DOHH2 (cell line): ENCODE measurements at regions not wholly inside any gene's neighbourhood (a gene's known extent, or its start where the extent isn't known, plus 50 kb on each side); places are given as distances from the start of the nearest gene placed in this dataset.

Experiments
- H3F3A ChIP-seq: fragments of 200-600 bp; sonication (generic), shearing (Covaris generic); 2 replicates; pipeline ENCODE4 v1.6.0; 2016; ENCODE audit warnings: antibody characterized with exemption, mild to moderate bottlenecking; ENCODE audit not compliant: control insufficient read depth, insufficient read depth
- H3K27ac ChIP-seq: fragments of 200-600 bp; sonication (generic); 2 replicates; pipeline ENCODE4 v1.5.1; 2014; ENCODE audit warnings: low read depth, mild to moderate bottlenecking, low read length, moderate library complexity
- H3K27me3 ChIP-seq: fragments of 200-600 bp; sonication (generic); 2 replicates; pipeline ENCODE4 v1.6.1; 2014; ENCODE audit warnings: mild to moderate bottlenecking, low read length, mixed read lengths; ENCODE audit not compliant: control insufficient read depth
- H3K36me3 ChIP-seq: fragments of 200-600 bp; sonication (generic); 2 replicates; pipeline ENCODE4 v1.6.1; 2014; ENCODE audit warnings: mild to moderate bottlenecking, low read length, moderate library complexity, mixed read lengths; ENCODE audit not compliant: control insufficient read depth
- H3K4me1 ChIP-seq: fragments of 200-600 bp; sonication (generic); 2 replicates; pipeline ENCODE4 v1.6.1; 2014; ENCODE audit warnings: mild to moderate bottlenecking, low read length, mixed read lengths; ENCODE audit not compliant: control insufficient read depth
- H3K4me2 ChIP-seq: fragments of 200-600 bp; sonication (generic); 2 replicates; pipeline ENCODE4 v1.6.0; 2014; ENCODE audit warnings: mild to moderate bottlenecking, low read length, moderate library complexity
- H3K4me3 ChIP-seq: fragments of 200-600 bp; sonication (generic); 2 replicates; pipeline ENCODE4 v1.5.1; 2014; ENCODE audit warnings: mild to moderate bottlenecking, low read length, mixed read lengths
- H3K79me2 ChIP-seq: fragments of 200-600 bp; sonication (generic); 2 replicates; pipeline ENCODE4 v1.6.1; 2014; ENCODE audit warnings: mild to moderate bottlenecking, low read length, mixed read lengths; ENCODE audit not compliant: control insufficient read depth
- H3K9me2 ChIP-seq: fragments of 200-600 bp; sonication (generic); replicated peaks from 2 replicates; pipeline ENCODE4 v1.6.1; 2014; ENCODE audit warnings: mild to moderate bottlenecking, low read length, mixed read lengths; ENCODE audit not compliant: control insufficient read depth
- H3K9me3 ChIP-seq: fragments of 200-600 bp; sonication (generic); 2 replicates; pipeline ENCODE4 v1.6.1; 2014; ENCODE audit warnings: antibody characterized with exemption, low read length, mixed read lengths; ENCODE audit not compliant: control insufficient read depth, insufficient read depth
- H4K20me1 ChIP-seq: fragments of 200-600 bp; sonication (generic); 2 replicates; pipeline ENCODE4 v1.6.0; 2014; ENCODE audit warnings: low read depth, mild to moderate bottlenecking, antibody characterized with exemption, low read length, moderate library complexity; ENCODE audit not compliant: control insufficient read depth, insufficient read depth
- CTCF ChIP-seq: fragments of 200-600 bp; sonication (generic); IDR thresholded peaks from one replicate; pipeline ENCODE4 v1.5.1; 2014; ENCODE audit warnings: antibody characterized with exemption, mild to moderate bottlenecking, low read depth, low read length; ENCODE audit not compliant: poor library complexity, severe bottlenecking
- EZH2phosphoT487 ChIP-seq: fragments of 200-600 bp; sonication (generic); IDR thresholded peaks from 2 replicates; pipeline ENCODE4 v1.6.1; 2017; ENCODE audit warnings: borderline replicate concordance, mild to moderate bottlenecking, antibody characterized with exemption, low read length, moderate library complexity, mixed read lengths

DNA sequence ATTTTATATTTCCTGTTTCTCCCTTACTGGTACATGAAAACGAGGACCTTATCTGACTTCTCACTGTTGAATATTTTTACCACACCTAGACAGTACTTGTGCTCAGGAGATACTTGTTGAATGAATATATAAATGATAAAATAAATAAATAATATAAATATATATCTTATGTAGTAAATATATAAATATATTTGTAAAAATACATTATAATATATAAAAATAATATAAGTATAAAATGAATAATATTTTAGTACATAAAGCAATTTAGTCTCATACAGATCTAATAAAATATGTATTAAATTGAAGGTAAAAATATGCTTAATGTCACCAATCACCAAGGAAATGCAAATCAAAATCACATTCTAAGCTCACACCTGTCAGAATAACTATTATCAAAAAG, 360.6 kb downstream of the EFNA5 start:
- Histone ChIP-seq H3F3A (no peaks in the 10 kb centered on the region), H3K9me2 (peaks cover 2% of the 10 kb centered on the region; the same call in 1 of the 2 replicates), H3K79me2 (no peaks in the 10 kb centered on the region), H3K4me1 (no peaks in the 10 kb centered on the region), H4K20me1 (no peaks in the 10 kb centered on the region), H3K36me3 (no peaks in the 10 kb centered on the region), H3K9me3 (no peaks in the 10 kb centered on the region), H3K4me2 (no peak overlapping the region), H3K27me3 (no peaks in the 10 kb centered on the region), H3K4me3 (no peak overlapping the region), H3K27ac (no peak overlapping the region)
- TF ChIP-seq EZH2phosphoT487 = no peak
- TF ChIP-seq CTCF = no peak

- no peaks in the 10 kb centered on the region for H4K20me1 ChIP-seq
- H3K36me3 ChIP-seq = no peaks in the 10 kb centered on the region
- no peak overlapping the region for H3K4me3 ChIP-seq
- no peaks in the 10 kb centered on the region for H3K79me2 ChIP-seq
- no peak overlapping the region for H3K27ac ChIP-seq
- no peak overlapping the region for H3K4me2 ChIP-seq
- H3K9me2 ChIP-seq = peaks cover 2% of the 10 kb centered on the region; the same call in 1 of the 2 replicates
- no peaks in the 10 kb centered on the region for H3K27me3 ChIP-seq
- no peaks in the 10 kb centered on the region for H3F3A ChIP-seq
- no peaks in the 10 kb centered on the region for H3K4me1 ChIP-seq
- H3K9me3 ChIP-seq = no peaks in the 10 kb centered on the region
- TF ChIP-seq CTCF (no peak), EZH2phosphoT487 (no peak)
These were observed 364.1 kb downstream of the EFNA5 start for GRCh38 chr5:107306594-107306993.

DNA sequence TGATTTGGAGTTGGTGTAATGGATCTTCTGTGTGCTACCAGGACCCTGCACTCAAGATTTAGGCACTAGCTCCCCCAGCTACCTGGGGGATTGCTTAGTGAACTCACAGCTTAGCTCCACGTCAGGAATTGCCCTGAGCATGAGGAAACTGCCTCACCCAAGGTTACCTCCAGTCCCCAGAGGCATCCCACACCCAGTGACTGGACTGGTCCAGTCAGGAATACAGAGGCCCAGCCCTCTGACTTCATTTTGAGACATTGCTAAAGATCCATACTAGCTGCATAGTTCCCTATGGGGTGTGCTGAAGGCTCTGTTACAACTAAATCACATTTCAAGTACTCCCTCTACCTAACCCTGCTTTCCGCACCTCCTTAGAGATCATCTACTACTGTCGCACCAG, 364.7 kb downstream of the EFNA5 start:
- H3K4me2 ChIP-seq = no peak overlapping the region
- no peaks in the 10 kb centered on the region for H3K27me3 ChIP-seq
- no peaks in the 10 kb centered on the region for H3F3A ChIP-seq
- H3K27ac ChIP-seq = no peak overlapping the region
- H3K9me3 ChIP-seq = no peaks in the 10 kb centered on the region
- no peak overlapping the region for H3K4me3 ChIP-seq
- peaks cover 2% of the 10 kb centered on the region; the same call in 1 of the 2 replicates for H3K9me2 ChIP-seq
- no peaks in the 10 kb centered on the region for H3K4me1 ChIP-seq
- H4K20me1 ChIP-seq = no peaks in the 10 kb centered on the region
- H3K79me2 ChIP-seq = no peaks in the 10 kb centered on the region
- H3K36me3 ChIP-seq = no peaks in the 10 kb centered on the region
- TF ChIP-seq CTCF (no peak), EZH2phosphoT487 (no peak)
